ENCODE measurements at regions not wholly inside any gene's neighbourhood (a gene's known extent, or its start where the extent isn't known, plus 50 kb on each side); places are given as distances from the start of the nearest gene placed in this dataset.
"Not testable (repeated sequence)": the region's sequence is repeated elsewhere in the genome, so short reads cannot be mapped to it uniquely, and the experiment has no call there.

DNA sequence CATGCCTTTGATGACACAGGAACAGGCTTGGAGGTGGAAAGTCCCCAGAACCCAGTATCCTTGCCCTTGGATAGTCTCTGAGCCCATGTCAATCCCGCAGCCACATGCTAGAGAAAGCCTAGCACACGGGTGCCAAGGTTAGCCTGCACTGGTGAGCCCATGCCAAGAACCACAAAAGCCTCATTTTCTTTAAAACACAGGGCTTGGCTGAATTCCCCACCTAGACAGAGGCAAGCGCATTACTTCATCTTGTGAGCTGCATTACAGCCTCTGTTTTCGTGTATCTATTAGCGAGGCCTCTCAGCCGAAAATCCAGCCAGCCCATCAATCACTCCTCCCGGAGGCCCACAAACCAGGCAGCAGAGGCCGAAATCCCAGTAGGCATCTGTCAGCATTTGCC lies 314.9 kb upstream of the AUTS2 start:
- DNase-seq (ENCODE audit: low spot score), result no peak

DNA sequence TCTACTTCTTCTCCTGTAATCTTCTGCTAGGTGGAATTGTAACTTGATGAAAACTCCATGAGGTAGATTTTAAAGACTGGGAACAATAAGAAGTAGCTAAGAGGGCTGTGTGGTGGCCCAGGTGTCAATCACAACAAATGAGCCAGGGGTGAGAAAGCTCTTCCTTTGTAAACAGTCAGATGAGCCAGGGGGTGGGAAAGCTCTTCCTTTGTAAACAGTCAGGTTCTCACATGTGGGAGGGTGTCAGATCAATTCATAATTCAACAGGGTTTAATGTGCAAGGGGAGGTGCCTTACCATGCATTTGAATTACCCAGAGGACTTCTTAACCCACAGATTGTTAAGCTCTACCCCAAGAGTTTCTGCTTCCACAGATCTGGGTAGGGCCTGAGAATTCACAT lies 312.4 kb upstream of the AUTS2 start:
- no peak for DNase-seq (ENCODE audit: low spot score)

DNA sequence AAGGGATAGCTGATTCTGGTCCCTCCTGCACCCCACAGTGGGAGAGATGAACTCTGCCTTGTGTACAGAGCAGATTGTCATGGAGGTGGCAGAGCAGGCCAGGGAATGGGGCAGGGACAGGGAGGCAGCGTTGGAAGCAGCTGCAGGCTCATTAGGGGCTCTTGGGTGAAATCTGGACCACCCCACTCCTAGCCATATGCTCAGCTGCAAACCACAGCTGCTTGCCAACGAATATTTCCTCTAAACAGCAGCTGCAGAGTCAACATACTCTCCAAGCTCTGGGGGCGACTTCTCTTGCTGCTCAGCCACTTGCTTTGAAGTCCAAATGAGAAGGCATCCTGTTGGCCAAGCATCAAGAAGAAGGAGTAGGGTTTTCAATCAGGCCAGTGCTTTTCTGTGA lies 302.3 kb upstream of the AUTS2 start:
- no peak for DNase-seq (ENCODE audit: low spot score)

DNA sequence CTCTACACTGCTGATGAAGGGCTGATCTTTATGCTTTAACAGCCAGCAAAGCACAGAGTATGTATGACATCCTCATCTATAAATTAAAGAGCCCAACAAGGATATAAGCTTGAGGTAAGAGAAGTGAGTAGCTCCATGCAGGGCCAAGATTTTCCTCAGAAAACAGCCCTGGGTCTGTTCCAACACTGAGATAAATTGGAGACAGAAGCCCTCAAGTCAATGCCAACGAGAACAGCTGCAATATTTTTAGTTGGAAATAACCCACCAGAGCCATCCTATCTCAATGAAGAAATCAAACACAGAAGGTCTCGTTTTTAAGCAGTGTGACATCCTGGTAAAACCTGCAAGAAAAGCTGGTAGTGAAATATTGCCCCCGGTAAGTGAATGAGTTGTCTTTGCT lies 297.0 kb upstream of the AUTS2 start:
- no peak for DNase-seq (ENCODE audit: low spot score)

GRCh38 chr7:69309601-69310000 lies 288.7 kb upstream of the AUTS2 start:
- no peak for DNase-seq (ENCODE audit: low spot score)

- no peak for DNase-seq (ENCODE audit: low spot score)
These were observed 286.8 kb upstream of the AUTS2 start for GRCh38 chr7:69311489-69311888.

GRCh38 chr7:69313852-69314251 lies 284.4 kb upstream of the AUTS2 start:
- DNase-seq (ENCODE audit: low spot score), result not testable (repeated sequence)

DNA sequence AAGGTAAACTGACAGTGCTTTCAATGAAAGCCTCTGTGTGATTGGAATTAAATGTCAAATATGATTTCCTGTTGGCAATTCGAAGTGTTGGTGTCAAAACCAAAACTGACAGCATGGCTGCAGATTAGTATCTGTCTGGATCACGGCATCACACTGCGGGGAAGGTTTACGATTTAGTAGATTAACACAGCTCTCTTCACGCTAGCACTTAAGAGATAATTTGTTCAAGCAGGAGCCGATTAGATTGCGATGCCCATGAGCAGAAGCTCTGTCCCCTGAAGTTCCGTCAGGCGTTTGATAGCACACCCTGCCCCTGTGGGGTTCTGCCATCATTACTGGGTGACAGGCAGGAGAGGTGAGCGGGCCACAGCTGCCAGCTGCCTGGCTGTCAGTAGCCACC lies 279.5 kb upstream of the AUTS2 start:
- no peak for DNase-seq (ENCODE audit: low spot score)

DNA sequence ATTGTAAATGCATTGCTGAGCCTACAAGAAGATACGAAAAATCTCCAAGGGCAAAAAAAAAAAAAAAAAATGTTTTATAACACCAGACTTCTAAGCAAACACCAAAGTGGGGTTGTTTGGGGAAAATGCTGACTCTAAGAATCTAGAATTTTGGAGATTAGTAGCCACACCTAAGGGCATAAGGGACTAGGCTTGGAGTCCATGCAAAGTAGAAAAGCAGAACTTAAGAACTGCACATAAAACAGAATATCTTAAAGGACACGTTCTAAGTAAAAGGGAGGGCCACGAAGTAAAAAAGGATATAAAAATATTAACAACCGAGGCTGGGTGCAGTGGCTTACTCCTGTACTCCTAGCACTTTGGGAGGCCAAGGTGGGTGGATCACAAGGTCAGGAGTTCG lies 269.8 kb upstream of the AUTS2 start:
- DNase-seq (ENCODE audit: low spot score), result no peak

DNA sequence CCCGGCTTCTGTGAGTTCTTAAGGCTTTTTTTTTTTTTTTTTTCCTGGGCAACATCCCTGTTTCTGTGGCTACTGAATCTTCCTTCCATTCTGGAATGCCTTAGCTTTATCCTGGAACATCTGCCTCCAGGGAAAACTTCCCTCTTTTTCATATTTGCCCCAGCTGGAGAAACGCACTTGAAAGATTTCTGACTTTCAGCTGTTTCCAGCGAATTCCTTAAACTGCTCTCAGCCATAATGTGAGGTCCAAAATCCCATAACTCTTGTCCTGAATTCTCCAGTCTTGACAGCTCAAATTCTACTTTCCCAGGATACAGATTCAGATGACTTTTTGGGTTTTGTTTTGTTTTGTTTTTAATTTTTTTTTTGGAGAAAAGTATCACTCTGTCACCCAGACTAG lies 263.6 kb upstream of the AUTS2 start:
- DNase-seq (ENCODE audit: low spot score), result no peak

GRCh38 chr7:69335331-69335730 lies 262.9 kb upstream of the AUTS2 start:
- DNase-seq (ENCODE audit: low spot score), result no peak

DNA sequence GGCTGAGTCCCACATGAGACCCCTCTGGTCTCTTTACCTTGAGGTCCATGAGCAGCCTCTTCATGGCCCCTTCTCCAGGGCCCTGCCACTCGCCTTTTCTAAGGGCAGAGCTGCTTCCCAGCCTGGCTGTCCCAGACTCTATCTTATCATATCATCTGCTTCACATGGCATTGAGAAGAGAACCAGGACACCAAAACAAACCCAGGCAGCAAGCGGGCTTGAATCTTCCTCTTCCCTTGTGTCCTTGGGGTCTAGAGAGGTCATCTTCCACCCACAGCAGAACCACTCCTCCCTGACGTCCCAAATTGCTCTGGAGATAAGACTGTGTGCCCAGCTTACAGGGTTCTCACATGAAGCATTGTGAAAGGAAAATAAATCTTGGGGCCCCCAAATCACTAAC lies 261.3 kb upstream of the AUTS2 start:
- DNase-seq (ENCODE audit: low spot score), result no peak

- DNase-seq (ENCODE audit: low spot score), result no peak
These were observed 260.1 kb upstream of the AUTS2 start for GRCh38 chr7:69338144-69338543.

DNA sequence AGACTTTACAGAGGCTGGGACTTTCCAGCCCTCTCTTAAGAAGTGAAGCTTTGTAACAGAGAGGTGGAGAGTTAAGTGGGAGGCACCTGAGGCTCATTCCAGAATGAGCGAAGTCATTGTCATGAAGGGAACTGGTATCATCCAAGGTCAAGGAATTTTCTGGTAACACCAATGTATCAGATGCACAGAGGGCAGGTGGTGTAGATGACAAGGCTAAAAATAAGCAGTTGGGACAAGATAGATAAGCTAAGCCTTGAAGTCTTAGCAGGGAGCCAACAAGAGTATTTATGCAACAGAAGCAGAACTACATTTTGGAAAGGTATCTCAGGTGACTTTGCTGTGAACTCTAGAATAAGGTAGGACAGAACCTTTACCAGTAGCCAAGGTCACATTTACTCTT lies 257.0 kb upstream of the AUTS2 start:
- no peak for DNase-seq (ENCODE audit: low spot score)

DNA sequence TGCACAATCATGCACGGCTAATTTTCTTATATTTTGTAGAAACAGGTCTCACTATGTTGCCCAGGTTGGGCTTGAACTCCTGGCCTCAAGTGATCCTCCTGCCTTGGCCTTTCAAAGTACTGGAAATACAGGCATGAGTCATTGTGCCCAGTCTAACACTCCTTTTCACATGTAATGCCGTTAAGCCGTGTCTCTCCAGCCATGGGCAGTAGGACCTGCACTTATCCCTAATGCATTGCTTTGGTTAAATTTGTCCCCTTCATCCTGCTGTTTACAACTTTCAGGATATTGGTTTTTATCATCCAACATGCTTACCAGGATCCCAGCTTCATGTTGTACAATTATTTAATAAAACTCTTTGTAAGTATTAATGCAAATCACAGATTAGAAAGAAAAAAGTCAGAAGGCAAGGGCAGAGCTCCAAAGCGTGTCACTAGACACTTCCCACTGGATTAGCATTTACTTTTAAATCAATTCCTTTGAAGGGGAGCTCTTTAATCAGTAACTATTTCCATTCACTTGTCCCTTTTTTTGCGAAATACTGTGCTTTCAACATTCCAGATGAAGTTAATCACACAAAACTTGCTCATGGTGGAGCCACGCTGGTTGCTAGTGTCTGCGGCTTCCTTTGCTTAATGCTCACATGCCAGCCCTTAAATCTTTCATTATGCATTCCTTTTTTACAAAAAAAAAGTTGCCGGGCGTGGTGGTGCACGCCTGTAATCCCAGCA lies 256.0 kb upstream of the AUTS2 start:
- no peak for DNase-seq (ENCODE audit: low spot score)

- DNase-seq (ENCODE audit: low spot score), result no peak
These were observed 249.0 kb upstream of the AUTS2 start for GRCh38 chr7:69349291-69349690.

DNA sequence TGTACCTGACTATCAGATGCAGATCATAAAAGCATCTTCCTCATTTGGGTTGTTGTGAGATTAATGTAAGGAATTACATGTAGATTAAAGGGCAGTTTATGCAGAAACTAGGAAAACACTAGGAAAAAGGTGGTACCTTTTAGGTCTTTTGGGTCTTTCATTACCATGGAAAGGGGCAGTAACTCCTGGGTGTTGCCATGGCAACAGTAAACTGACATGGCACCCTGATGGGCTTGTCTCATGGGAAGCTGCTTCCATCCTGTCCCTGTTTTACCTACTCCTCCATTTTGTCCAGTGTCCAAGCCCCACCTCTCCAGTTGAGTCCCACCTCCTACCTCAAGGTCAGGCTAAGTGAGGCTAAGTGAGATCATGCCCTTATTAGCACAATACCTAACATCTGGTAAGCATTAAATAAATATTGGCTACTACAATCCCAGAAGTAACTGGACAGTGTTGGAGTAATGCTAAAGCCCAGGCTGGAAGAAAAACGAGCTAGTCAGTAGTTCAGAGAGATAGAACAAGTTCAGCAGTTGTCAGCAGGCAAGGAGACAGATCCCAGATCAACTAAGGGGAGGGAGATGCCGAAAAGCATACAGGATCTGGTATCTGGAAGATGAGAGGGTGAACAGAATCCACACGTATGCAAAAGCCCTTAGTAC lies 240.0 kb upstream of the AUTS2 start:
- DNase-seq (ENCODE audit: low spot score), result no peak

- DNase-seq (ENCODE audit: low spot score), result no peak
These were observed 239.1 kb upstream of the AUTS2 start for GRCh38 chr7:69359003-69359700.

- no peak for DNase-seq (ENCODE audit: low spot score)
These were observed 237.4 kb upstream of the AUTS2 start for GRCh38 chr7:69360913-69361312.

GRCh38 chr7:69363136-69363535 lies 235.1 kb upstream of the AUTS2 start:
- DNase-seq (ENCODE audit: low spot score), result no peak

DNA sequence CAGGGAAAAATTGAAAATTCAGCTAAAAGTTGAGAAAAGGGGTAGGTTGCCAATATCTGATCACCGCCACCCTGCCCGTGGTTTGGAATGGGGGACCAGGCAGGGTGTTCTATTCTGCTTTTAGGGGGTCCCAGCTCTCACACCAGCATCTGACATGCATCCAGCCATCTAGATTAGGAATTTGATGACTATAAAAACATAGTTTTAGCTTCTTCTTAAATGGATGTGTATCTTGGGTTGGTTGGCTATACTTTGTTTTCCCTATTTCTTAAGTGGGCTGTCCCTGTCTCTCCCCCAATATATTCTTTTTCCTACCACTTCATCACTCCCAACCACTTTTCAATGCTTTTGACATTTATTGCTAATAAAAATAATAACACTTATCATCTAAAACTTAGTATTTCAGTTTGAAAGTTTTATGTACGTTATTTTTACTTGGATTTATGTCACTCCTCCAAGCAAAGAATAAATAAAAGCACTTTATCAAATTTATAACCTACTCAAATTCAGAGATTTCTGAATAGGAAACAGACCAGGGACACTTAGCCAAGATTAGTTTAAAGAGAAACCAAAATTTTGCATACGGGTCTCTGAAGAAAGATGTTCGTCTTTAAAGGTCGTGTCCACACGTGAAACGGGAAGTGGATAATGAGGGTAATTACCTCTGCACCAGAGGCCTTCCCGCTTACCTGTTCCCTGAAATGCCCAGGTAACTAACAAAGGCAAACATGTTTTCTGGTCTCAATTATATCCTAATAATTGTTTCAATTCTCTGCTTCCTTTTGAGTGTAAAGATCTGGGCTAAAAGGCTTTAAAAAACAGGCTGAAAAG lies 233.2 kb upstream of the AUTS2 start:
- DNase-seq (ENCODE audit: low spot score), result no peak

DNA sequence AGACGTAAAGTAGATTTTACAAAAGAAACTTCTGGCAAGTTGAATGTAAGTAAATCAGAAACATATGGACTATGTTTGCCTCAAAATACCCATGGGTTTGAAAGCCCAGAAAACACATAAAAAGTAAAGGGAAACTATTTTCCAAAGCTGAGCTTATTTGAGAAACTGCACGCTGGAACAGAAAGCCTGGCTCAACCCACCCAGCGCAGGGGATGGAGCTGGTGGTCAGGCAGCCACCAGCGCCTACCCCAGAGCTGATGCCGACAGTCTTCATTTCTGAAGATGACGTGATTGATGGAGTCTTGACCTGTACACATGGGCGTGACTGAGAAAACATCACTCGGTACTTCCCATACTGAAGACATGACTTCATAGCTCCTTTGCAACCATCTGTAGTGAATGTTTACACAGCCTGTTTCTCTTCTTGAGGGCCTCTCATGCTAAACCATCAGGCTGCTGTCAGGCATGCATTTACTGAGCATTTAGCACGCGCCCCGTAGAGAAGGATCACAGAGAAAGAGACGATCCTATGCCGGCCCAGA lies 232.6 kb upstream of the AUTS2 start:
- no peak for DNase-seq (ENCODE audit: low spot score)

All from ureter (tissue), 1 donor.